Endothelial cell (in vitro differentiated cells): ENCODE measurements at regions not wholly inside any gene's neighbourhood (a gene's known extent, or its start where the extent isn't known, plus 50 kb on each side); places are given as distances from the start of the nearest gene placed in this dataset.

Source experiments
- DNase-seq: peaks from one replicate; pipeline ENCODE4 v3.0.0; 2021; ENCODE audit warnings: low spot score
- H3K27ac Mint-ChIP-seq: one replicate; pipeline ENCODE4 v1.8.0; 2021; ENCODE audit warnings: mixed read lengths, inconsistent platforms; ENCODE audit not compliant: unreplicated experiment
- H3K27me3 Mint-ChIP-seq: one replicate; pipeline ENCODE4 v1.8.0; 2021; ENCODE audit warnings: mild to moderate bottlenecking, moderate library complexity, mixed read lengths, inconsistent platforms; ENCODE audit not compliant: unreplicated experiment
- H3K36me3 Mint-ChIP-seq: one replicate; pipeline ENCODE4 v1.8.0; 2021; ENCODE audit warnings: mild to moderate bottlenecking, low read depth, mixed read lengths, inconsistent platforms; ENCODE audit not compliant: unreplicated experiment
- H3K4me1 Mint-ChIP-seq: one replicate; pipeline ENCODE4 v1.8.0; 2021; ENCODE audit warnings: mild to moderate bottlenecking, mixed read lengths, inconsistent platforms; ENCODE audit not compliant: unreplicated experiment
- H3K4me3 Mint-ChIP-seq: one replicate; pipeline ENCODE4 v1.8.0; 2021; ENCODE audit warnings: mild to moderate bottlenecking, mixed read lengths, inconsistent platforms; ENCODE audit not compliant: unreplicated experiment
- H3K9me3 Mint-ChIP-seq: one replicate; pipeline ENCODE4 v1.8.0; 2021; ENCODE audit warnings: mixed read lengths, inconsistent platforms; ENCODE audit not compliant: unreplicated experiment
- CTCF ChIP-seq: fragments of 200-600 bp; sonication (generic); IDR thresholded peaks from one replicate; pipeline ENCODE4 v1.5.0; 2021; ENCODE audit warnings: antibody characterized with exemption; ENCODE audit not compliant: unreplicated experiment

- H3K36me3 Mint-ChIP-seq = no peaks in the 10 kb centered on the region
- H3K27me3 Mint-ChIP-seq = no peaks in the 10 kb centered on the region
- no peaks in the 10 kb centered on the region for H3K9me3 Mint-ChIP-seq
- TF ChIP-seq CTCF = no peak
- no peak for DNase-seq
- H3K27ac Mint-ChIP-seq = no peak overlapping the region
- H3K4me3 Mint-ChIP-seq = no peak overlapping the region
- H3K4me1 Mint-ChIP-seq = no peaks in the 10 kb centered on the region
These were observed 108.7 kb upstream of the SLC10A2 start for GRCh38 chr13:103174966-103175365.

DNA sequence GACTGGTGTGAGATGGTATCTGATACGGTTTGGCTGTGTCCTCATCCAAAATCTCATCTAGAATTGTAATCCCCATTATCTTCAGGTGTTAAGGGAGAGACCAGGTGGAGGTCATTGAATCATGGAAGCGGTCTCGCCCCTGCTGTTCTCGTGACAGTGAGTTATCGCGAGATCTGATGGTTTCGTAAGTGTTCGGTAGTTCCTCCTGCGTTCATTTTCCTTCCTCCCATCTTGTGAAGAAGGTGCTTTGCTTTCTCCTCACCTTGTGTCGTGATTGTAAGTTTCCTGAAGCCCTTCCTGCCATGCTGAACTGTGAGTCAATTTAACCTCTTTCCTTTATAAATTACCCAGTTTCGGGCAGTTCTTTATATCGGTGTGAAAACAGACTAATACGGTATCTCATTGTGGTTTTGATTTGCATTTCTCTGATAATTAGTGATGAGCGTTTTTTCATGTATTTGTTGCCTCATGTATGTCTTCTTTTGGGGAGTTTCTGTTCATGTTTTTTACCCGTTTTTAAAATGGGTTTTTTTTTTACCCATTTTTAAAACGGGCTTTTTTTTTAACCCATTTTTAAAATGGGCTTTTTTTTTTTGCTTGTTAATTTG is 102.8 kb upstream of the SLC10A2 start:
- H3K27me3 Mint-ChIP-seq = no peaks in the 10 kb centered on the region
- H3K9me3 Mint-ChIP-seq = no peaks in the 10 kb centered on the region
- TF ChIP-seq CTCF = no peak
- H3K4me1 Mint-ChIP-seq = no peaks in the 10 kb centered on the region
- no peaks in the 10 kb centered on the region for H3K36me3 Mint-ChIP-seq
- DNase-seq = no peak
- no peak overlapping the region for H3K27ac Mint-ChIP-seq
- no peak overlapping the region for H3K4me3 Mint-ChIP-seq

- TF ChIP-seq CTCF = no peak
- no peak overlapping the region for H3K27ac Mint-ChIP-seq
- DNase-seq = no peak
- no peaks in the 10 kb centered on the region for H3K9me3 Mint-ChIP-seq
- H3K4me3 Mint-ChIP-seq = no peak overlapping the region
- no peaks in the 10 kb centered on the region for H3K36me3 Mint-ChIP-seq
- H3K27me3 Mint-ChIP-seq = peaks cover 3% of the 10 kb centered on the region
- no peaks in the 10 kb centered on the region for H3K4me1 Mint-ChIP-seq
These were observed 98.0 kb upstream of the SLC10A2 start for GRCh38 chr13:103164251-103164650.

GRCh38 chr13:103161476-103161875 is 95.3 kb upstream of the SLC10A2 start:
- DNase-seq = no peak
- Mint-ChIP-seq H3K4me1 (no peaks in the 10 kb centered on the region), H3K27me3 (peaks cover 3% of the 10 kb centered on the region), H3K9me3 (no peaks in the 10 kb centered on the region), H3K4me3 (no peak overlapping the region), H3K36me3 (no peaks in the 10 kb centered on the region), H3K27ac (no peak overlapping the region)
- no peak for TF ChIP-seq CTCF

GRCh38 chr13:103157434-103158145 is 91.4 kb upstream of the SLC10A2 start:
- no peaks in the 10 kb centered on the region for H3K9me3 Mint-ChIP-seq
- TF ChIP-seq CTCF = no peak
- H3K27ac Mint-ChIP-seq = no peak overlapping the region
- H3K4me1 Mint-ChIP-seq = no peaks in the 10 kb centered on the region
- DNase-seq = no peak
- H3K4me3 Mint-ChIP-seq = no peak overlapping the region
- peaks cover 3% of the 10 kb centered on the region for H3K27me3 Mint-ChIP-seq
- H3K36me3 Mint-ChIP-seq = no peaks in the 10 kb centered on the region
